ENCODE measurements at regions not wholly inside any gene's neighbourhood (a gene's known extent, or its start where the extent isn't known, plus 50 kb on each side); places are given as distances from the start of the nearest gene placed in this dataset.

GRCh38 chr1:58391514-58391913 lies 155.0 kb downstream of the OMA1 start:
- ATAC-seq (no peak), DNase-seq (no peak)
- Histone ChIP-seq H4K20me1 (ENCODE audit: low read length) (no peaks in the 10 kb centered on the region), H3K36me3 (ENCODE audit: low read depth, low read length) (no peaks in the 10 kb centered on the region), H3K4me2 (ENCODE audit: low read length) (no peak overlapping the region), H3K9me2 (replicated peaks; ENCODE audit: low read length) (no peaks in the 10 kb centered on the region), H3K9me3 (ENCODE audit: low read length) (no peaks in the 10 kb centered on the region), H3K27me3 (ENCODE audit: low read length) (peaks cover 42% of the 10 kb centered on the region), H3K4me1 (ENCODE audit: insufficient read depth, low read length) (peaks cover 10% of the 10 kb centered on the region), H3K79me2 (ENCODE audit: low read length) (no peaks in the 10 kb centered on the region), H3K4me3 (ENCODE audit: low read length) (no peak overlapping the region), H3K27ac (ENCODE audit: low read length) (no peak overlapping the region), H2AFZ (ENCODE audit: low read length) (no peak overlapping the region), H3K9ac (ENCODE audit: low read length) (no peak overlapping the region), H3F3A (ENCODE audit: low read length, unreplicated experiment) (no peaks in the 10 kb centered on the region)
- ChIA-PET CTCF (no interaction called here), POLR2A (ENCODE audit: unreplicated experiment) (no interaction called here)
- TF ChIP-seq EZH2 (IDR thresholded peaks at IDR 0.05; ENCODE audit: low read length, unreplicated experiment) (no peak), EZH2phosphoT487 (IDR thresholded peaks at IDR 0.05; ENCODE audit: borderline replicate concordance, low read length) (no peak)
- TF ChIP-seq, protein P1, sequence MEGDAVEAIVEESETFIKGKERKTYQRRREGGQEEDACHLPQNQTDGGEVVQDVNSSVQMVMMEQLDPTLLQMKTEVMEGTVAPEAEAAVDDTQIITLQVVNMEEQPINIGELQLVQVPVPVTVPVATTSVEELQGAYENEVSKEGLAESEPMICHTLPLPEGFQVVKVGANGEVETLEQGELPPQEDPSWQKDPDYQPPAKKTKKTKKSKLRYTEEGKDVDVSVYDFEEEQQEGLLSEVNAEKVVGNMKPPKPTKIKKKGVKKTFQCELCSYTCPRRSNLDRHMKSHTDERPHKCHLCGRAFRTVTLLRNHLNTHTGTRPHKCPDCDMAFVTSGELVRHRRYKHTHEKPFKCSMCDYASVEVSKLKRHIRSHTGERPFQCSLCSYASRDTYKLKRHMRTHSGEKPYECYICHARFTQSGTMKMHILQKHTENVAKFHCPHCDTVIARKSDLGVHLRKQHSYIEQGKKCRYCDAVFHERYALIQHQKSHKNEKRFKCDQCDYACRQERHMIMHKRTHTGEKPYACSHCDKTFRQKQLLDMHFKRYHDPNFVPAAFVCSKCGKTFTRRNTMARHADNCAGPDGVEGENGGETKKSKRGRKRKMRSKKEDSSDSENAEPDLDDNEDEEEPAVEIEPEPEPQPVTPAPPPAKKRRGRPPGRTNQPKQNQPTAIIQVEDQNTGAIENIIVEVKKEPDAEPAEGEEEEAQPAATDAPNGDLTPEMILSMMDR (conservative IDR thresholded peaks at IDR 0.05; ENCODE audit: low read depth, low read length) = no peak
- no TSS peak for BruUV-seq (replicated peaks)
- intact Hi-C loops (cut with micrococcal nuclease) = no loop called here

GRCh38 chr1:58391056-58391455 lies 155.5 kb downstream of the OMA1 start:
- no peak overlapping the region for H3K27ac ChIP-seq (ENCODE audit: low read length)
- H3K9ac ChIP-seq (ENCODE audit: low read length) = no peak overlapping the region
- no peak for DNase-seq
- H3K4me2 ChIP-seq (ENCODE audit: low read length) = no peak overlapping the region
- TF ChIP-seq EZH2 (IDR thresholded peaks at IDR 0.05; ENCODE audit: low read length, unreplicated experiment) = no peak
- TF ChIP-seq, protein P1 (conservative IDR thresholded peaks at IDR 0.05; ENCODE audit: low read depth, low read length) = no peak
- H3K9me2 ChIP-seq (replicated peaks; ENCODE audit: low read length) = no peaks in the 10 kb centered on the region
- no peaks in the 10 kb centered on the region for H4K20me1 ChIP-seq (ENCODE audit: low read length)
- no peak overlapping the region for H2AFZ ChIP-seq (ENCODE audit: low read length)
- no peaks in the 10 kb centered on the region for H3K9me3 ChIP-seq (ENCODE audit: low read length)
- ATAC-seq = no peak
- no peaks in the 10 kb centered on the region for H3F3A ChIP-seq (ENCODE audit: low read length, unreplicated experiment)
- H3K4me3 ChIP-seq (ENCODE audit: low read length) = no peak overlapping the region
- intact Hi-C loops (cut with micrococcal nuclease) = no loop called here
- no peaks in the 10 kb centered on the region for H3K36me3 ChIP-seq (ENCODE audit: low read depth, low read length)
- BruUV-seq (replicated peaks) = no TSS peak
- peaks cover 47% of the 10 kb centered on the region for H3K27me3 ChIP-seq (ENCODE audit: low read length)
- ChIA-PET POLR2A (ENCODE audit: unreplicated experiment) (no interaction called here), CTCF (no interaction called here)
- H3K4me1 ChIP-seq (ENCODE audit: insufficient read depth, low read length) = peaks cover 10% of the 10 kb centered on the region
- H3K79me2 ChIP-seq (ENCODE audit: low read length) = no peaks in the 10 kb centered on the region

DNA sequence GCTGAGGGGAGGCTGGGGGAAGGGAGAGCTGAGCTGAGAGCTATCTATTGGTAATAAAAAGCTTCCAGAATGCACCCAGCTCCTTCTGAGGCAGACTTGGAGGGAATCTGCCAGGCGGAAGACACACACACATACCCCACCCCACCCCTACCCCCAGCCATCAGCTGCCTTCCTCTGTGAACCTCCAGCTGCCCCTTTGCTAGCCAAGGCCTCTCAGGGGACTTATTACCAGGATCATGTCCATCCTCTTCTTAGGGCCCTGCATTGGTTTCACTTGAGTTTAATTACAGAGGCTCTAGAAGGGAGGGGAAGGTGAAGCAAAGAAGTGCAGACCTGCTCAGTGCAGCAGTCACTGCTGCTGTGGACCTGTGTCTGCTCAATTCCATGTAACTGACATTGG lies 156.4 kb downstream of the OMA1 start:
- no peak for DNase-seq
- Histone ChIP-seq H2AFZ (ENCODE audit: low read length) (no peak overlapping the region), H3K9me2 (replicated peaks; ENCODE audit: low read length) (no peaks in the 10 kb centered on the region), H3F3A (ENCODE audit: low read length, unreplicated experiment) (no peaks in the 10 kb centered on the region), H3K4me2 (ENCODE audit: low read length) (no peak overlapping the region), H3K27me3 (ENCODE audit: low read length) (peaks cover 55% of the 10 kb centered on the region), H3K4me3 (ENCODE audit: low read length) (no peak overlapping the region), H3K9me3 (ENCODE audit: low read length) (no peaks in the 10 kb centered on the region), H3K27ac (ENCODE audit: low read length) (no peak overlapping the region), H3K9ac (ENCODE audit: low read length) (no peak overlapping the region), H3K79me2 (ENCODE audit: low read length) (no peaks in the 10 kb centered on the region), H3K4me1 (ENCODE audit: insufficient read depth, low read length) (peaks cover 2% of the 10 kb centered on the region), H3K36me3 (ENCODE audit: low read depth, low read length) (no peaks in the 10 kb centered on the region), H4K20me1 (ENCODE audit: low read length) (no peaks in the 10 kb centered on the region)
- CTCF ChIA-PET = no interaction called here
- TF ChIP-seq EZH2phosphoT487 (IDR thresholded peaks at IDR 0.05; ENCODE audit: borderline replicate concordance, low read length) (no peak), EZH2 (IDR thresholded peaks at IDR 0.05; ENCODE audit: low read length, unreplicated experiment) (no peak)
- TF ChIP-seq, protein P1 (conservative IDR thresholded peaks at IDR 0.05; ENCODE audit: low read depth, low read length) = no peak
- BruUV-seq (replicated peaks) = no TSS peak
- POLR2A ChIA-PET (ENCODE audit: unreplicated experiment) = no interaction called here
- intact Hi-C loops (cut with micrococcal nuclease) = no loop called here
- ATAC-seq = no peak

All from PC-3 (cell line).